ENCODE measurements at regions not wholly inside any gene's neighbourhood (a gene's known extent, or its start where the extent isn't known, plus 50 kb on each side); places are given as distances from the start of the nearest gene placed in this dataset.
A peak's percentile ranks its signal among the peaks of the same experiment; 100 is the strongest.

- DNase-seq, result no peak
These were observed 289.4 kb downstream of the FOXO1 start for GRCh38 chr13:40376867-40377535.

- DNase-seq, result no peak
These were observed 288.7 kb downstream of the FOXO1 start for GRCh38 chr13:40377783-40378182.

GRCh38 chr13:40379196-40379595, 287.2 kb downstream of the FOXO1 start:
- peak in 1 of 2 experiments; percentile 14 for DNase-seq

GRCh38 chr13:40379794-40380578, 286.5 kb downstream of the FOXO1 start:
- no peak for DNase-seq

- no peak for DNase-seq
These were observed 284.3 kb downstream of the FOXO1 start for GRCh38 chr13:40381935-40382764.

- DNase-seq, result no peak
These were observed 283.3 kb downstream of the FOXO1 start for GRCh38 chr13:40383132-40383531.

- DNase-seq, result no peak
These were observed 282.6 kb downstream of the FOXO1 start for GRCh38 chr13:40383885-40384284.

GRCh38 chr13:40384976-40385857, 281.2 kb downstream of the FOXO1 start:
- DNase-seq, result no peak

DNA sequence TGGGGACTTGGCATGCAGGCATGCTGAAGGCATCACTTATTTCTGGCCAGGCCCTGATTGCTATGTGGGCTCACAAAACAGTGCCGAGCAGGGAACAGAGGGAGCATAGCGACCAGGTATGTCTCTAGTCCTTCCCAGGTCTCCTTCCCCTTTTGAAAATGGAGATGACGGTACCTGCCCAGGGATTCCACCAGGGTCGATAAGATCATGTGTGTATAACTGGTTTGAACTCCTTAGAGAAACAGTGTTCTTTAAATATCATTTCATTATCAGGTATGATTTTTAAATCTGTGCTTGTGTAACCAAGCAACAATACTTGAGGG, 280.6 kb downstream of the FOXO1 start:
- DNase-seq, result no peak

- DNase-seq, result no peak
These were observed 279.9 kb downstream of the FOXO1 start for GRCh38 chr13:40386586-40386985.

DNA sequence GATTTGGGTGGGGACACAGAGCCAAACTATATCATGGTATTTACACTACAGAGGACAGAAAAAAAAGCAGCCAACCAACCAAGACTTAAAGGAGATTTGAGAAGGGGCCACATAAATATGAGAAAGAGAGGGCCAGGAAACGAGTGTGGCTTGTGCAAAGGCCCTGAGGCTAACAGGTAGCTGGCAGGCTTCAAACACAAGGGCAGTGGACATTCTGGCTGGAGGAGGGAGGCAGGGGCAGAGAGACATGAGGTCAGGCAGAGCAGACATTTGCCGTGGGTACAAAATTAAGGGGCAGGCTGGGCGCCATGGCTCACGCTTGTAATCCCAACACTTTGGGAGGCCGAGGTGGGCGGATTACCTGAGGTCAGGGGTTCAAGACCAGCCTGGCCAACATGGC, 278.7 kb downstream of the FOXO1 start:
- DNase-seq, result no peak

- DNase-seq, result no peak
These were observed 277.8 kb downstream of the FOXO1 start for GRCh38 chr13:40388617-40389016.

DNA sequence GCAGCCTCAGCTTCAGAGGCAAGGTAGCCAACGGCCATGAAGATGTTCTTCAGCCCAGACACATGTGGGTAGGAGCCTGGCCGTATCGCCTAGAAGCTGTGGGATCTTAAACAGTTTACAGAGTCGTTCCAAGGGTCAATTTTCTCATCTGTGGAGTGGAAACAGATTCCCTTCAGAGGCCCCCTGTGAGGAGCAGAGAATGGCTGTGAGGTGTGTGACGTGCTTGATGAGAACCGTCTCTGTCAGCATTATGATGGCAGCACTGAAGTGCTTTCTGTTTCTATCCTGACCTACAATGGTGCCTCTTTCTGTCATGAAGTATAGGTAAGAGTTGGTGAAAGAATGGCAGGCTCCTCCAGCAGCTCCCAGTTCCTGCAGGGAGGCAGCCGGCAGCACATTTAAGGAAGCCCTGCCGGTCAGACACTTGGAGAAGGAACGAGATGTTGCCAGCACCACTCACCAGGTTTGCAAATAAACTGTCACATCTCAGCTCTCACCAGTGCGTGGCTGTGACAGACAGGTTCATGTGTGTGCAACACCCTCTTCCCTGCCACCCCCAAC, 277.3 kb downstream of the FOXO1 start:
- no peak for DNase-seq

DNA sequence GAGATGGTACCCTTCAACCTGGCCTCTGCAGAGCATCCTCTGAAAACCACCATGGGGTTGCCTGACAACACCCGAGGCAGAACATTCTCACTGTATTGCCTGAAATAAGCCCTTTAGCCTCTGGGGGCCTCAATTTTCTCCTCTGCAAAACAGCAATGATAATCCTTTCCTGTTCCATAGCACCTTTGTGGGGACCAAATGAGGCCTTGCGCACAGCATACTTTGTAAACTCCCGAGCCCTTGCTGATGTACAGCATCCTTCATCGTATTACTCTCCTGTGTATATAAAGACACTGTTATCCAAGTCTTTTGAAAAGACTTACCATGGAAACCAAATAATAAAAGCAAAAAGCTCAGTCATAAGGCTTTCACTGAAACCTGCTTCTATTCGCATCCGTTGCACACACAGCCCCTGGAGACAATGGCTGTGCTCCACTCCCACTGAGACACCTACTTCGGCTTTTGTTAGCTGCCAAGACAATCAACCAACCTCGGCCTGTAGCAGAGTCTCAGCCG, 276.0 kb downstream of the FOXO1 start:
- DNase-seq, result no peak

- no peak for DNase-seq
These were observed 274.7 kb downstream of the FOXO1 start for GRCh38 chr13:40391788-40392187.

GRCh38 chr13:40394304-40394985, 272.0 kb downstream of the FOXO1 start:
- no peak for DNase-seq

GRCh38 chr13:40398065-40398464, 268.4 kb downstream of the FOXO1 start:
- no peak for DNase-seq

- no peak for DNase-seq
These were observed 266.7 kb downstream of the FOXO1 start for GRCh38 chr13:40399756-40400155.

DNA sequence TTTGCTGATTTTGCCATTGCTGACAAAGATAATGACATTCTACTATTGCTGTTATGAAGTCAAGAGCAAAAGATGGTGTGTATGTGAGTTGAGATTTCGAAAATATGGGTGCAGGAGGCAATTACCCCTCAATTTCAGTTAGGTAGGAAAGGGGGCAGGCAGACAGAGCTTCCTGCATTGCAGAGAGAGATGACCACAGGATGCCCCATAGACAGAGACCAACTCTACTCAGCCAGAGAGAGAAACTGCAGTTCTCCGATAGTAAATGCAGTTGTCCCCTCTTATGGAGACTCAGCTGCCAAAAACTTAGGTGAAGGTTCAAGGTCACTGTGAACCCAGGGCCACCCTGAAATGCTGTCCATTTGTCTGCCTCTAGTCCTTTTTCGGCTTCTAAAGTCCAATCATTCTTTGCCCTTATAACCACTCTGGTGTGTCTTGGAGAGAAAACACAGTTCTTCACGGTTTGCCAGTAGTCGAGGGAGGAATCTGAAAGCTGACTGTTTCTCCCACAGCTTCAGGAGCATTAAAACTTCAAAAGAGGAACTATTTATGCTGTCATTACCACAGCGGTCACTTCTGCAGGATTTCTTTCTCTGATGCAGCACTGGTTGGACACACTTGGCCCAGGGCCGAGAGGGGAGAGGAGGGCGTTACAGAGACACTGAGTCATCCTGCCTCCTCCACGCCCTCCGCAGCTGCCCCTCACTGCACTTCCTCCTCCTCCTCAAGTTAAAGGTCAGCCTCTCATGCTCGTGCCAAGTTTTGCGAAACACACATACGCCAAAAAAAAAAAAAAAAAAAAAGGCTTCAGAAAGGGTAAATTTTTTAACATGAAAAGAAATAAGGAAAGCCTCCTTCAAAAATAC, 264.3 kb downstream of the FOXO1 start:
- no peak for DNase-seq

- DNase-seq, result no peak
These were observed 263.5 kb downstream of the FOXO1 start for GRCh38 chr13:40402931-40403431.

Measured in NCI-H526 (cell line).